CD8-positive, alpha-beta memory T cell (primary cell): ENCODE measurements at regions not wholly inside any gene's neighbourhood (a gene's known extent, or its start where the extent isn't known, plus 50 kb on each side); places are given as distances from the start of the nearest gene placed in this dataset.

Experiments
- CTCF ChIA-PET: fragments of 350-600 bp; sonication (Branson Sonifier 250); formaldehyde crosslinking; loops from one replicate; lab custom pipeline; 2021; ENCODE audit warnings: antibody characterized with exemption; lab: Charles Lee
- POLR2A ChIA-PET: fragments of 350-600 bp; sonication (Branson Sonifier 250); formaldehyde crosslinking; loops from one replicate; lab custom pipeline; 2021; ENCODE audit warnings: antibody characterized with exemption; lab: Charles Lee
- DNase-seq, 5 donors: peaks; one replicate each; pipeline versions ENCODE4 v3.0.0 to v3.0.0-alpha.2; 2020 to 2022; ENCODE audit warnings: mixed read lengths in 1 of 5
- H3K27ac ChIP-seq: one replicate; pipeline ENCODE4 v1.7.0; 2013; ENCODE audit warnings: low read depth, mild to moderate bottlenecking, low read length, moderate library complexity
- H3K27me3 ChIP-seq: 2 replicates; pipeline ENCODE4 v1.7.0; 2013; ENCODE audit warnings: low read length, mild to moderate bottlenecking; ENCODE audit not compliant: insufficient read depth, poor library complexity, severe bottlenecking
- H3K36me3 ChIP-seq: 2 replicates; pipeline ENCODE4 v1.7.0; 2013; ENCODE audit warnings: mild to moderate bottlenecking, low read length, moderate library complexity; ENCODE audit not compliant: insufficient read depth
- H3K4me1 ChIP-seq: 2 replicates; pipeline ENCODE4 v1.7.0; 2013; ENCODE audit warnings: mild to moderate bottlenecking, low read length, moderate library complexity; ENCODE audit not compliant: insufficient read depth
- H3K4me3 ChIP-seq: 2 replicates; pipeline ENCODE4 v1.7.0; 2013; ENCODE audit warnings: mild to moderate bottlenecking, low read length
- H3K9me3 ChIP-seq: 2 replicates; pipeline ENCODE4 v1.7.0; 2013; ENCODE audit warnings: mild to moderate bottlenecking, low read length
- H3K27ac Mint-ChIP-seq, 8 donors: one replicate each; pipeline ENCODE4 v1.8.0; 2020 to 2021; ENCODE audit warnings: mixed read lengths in 8 of 8, mild to moderate bottlenecking in 6 of 8, inconsistent platforms in 3 of 8, moderate library complexity in 3 of 8
- H3K27me3 Mint-ChIP-seq, 2 donors: one replicate each; pipeline ENCODE4 v1.8.0; 2020 to 2021; ENCODE audit warnings: mixed read lengths in 2 of 2, mild to moderate bottlenecking in 1 of 2, moderate library complexity in 1 of 2
- H3K36me3 Mint-ChIP-seq, 3 donors: one replicate each; pipeline ENCODE4 v1.8.0; 2020 to 2021; ENCODE audit warnings: mixed read lengths in 3 of 3, inconsistent platforms in 1 of 3, mild to moderate bottlenecking in 1 of 3
- H3K4me1 Mint-ChIP-seq, 3 donors: one replicate each; pipeline ENCODE4 v1.8.0; 2020 to 2021; ENCODE audit warnings: mixed read lengths in 3 of 3, inconsistent platforms in 1 of 3, mild to moderate bottlenecking in 1 of 3
- H3K4me3 Mint-ChIP-seq, 7 donors: one replicate each; pipeline ENCODE4 v1.8.0; 2020 to 2021; ENCODE audit warnings: mixed read lengths in 7 of 7, mild to moderate bottlenecking in 6 of 7, moderate library complexity in 4 of 7, inconsistent platforms in 2 of 7
- H3K9me3 Mint-ChIP-seq, 5 donors: one replicate each; pipeline ENCODE4 v1.8.0; 2020 to 2022; ENCODE audit warnings: mixed read lengths in 5 of 5, mild to moderate bottlenecking in 3 of 5, moderate library complexity in 2 of 5, inconsistent platforms in 1 of 5

DNA sequence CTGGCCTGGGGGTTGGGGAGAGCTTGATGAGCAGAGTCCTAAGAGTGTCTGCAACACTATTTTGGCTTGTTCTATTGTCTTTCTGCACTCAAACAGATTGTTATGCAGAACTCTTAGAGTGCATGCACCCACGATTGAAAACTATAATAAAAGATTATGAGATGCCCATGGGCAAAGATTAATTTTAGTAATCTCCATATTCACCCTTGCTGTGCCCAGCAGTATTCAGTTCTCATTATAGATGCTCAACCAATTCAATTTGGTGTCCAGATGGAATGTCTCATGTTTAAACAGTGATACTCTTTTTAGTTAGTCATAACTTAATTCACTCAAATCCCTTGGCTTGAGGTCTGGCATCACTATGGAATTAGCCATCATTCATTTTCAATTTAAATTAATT, 952.5 kb downstream of the CDH8 start:
- H3K27me3 ChIP-seq: no peaks in the 10 kb centered on the region
- H3K27ac ChIP-seq: no peak overlapping the region
- no peak overlapping the region for H3K4me3 ChIP-seq
- H3K9me3 ChIP-seq: no peaks in the 10 kb centered on the region
- H3K36me3 ChIP-seq: no peaks in the 10 kb centered on the region
- H3K4me1 Mint-ChIP-seq: no peaks in the 10 kb centered on the region
- H3K27ac Mint-ChIP-seq: no peak overlapping the region
- H3K4me3 Mint-ChIP-seq: no peak overlapping the region
- H3K9me3 Mint-ChIP-seq: peaks cover 7 to 43% (median 24%) of the 10 kb centered on the region in 5 donors
- no peaks in the 10 kb centered on the region for H3K36me3 Mint-ChIP-seq
- CTCF ChIA-PET: no interaction called here
- DNase-seq: no peak
- POLR2A ChIA-PET: no interaction called here
- H3K27me3 Mint-ChIP-seq: no peaks in the 10 kb centered on the region
- no peaks in the 10 kb centered on the region for H3K4me1 ChIP-seq

- Mint-ChIP-seq H3K4me1 (no peaks in the 10 kb centered on the region), H3K4me3 (no peak overlapping the region), H3K9me3 (peaks cover 11 to 33% (median 20%) of the 10 kb centered on the region in 5 donors), H3K36me3 (no peaks in the 10 kb centered on the region), H3K27me3 (no peaks in the 10 kb centered on the region), H3K27ac (no peak overlapping the region)
- Histone ChIP-seq H3K27ac (no peak overlapping the region), H3K36me3 (no peaks in the 10 kb centered on the region), H3K4me1 (no peaks in the 10 kb centered on the region), H3K9me3 (peaks cover 4% of the 10 kb centered on the region), H3K27me3 (no peaks in the 10 kb centered on the region), H3K4me3 (no peak overlapping the region)
- no peak for DNase-seq
- CTCF ChIA-PET: no interaction called here
- POLR2A ChIA-PET: no interaction called here
These were observed 961.9 kb downstream of the CDH8 start for GRCh38 chr16:61074324-61074723.

- Mint-ChIP-seq H3K27ac (no peak overlapping the region), H3K4me3 (no peak overlapping the region), H3K9me3 (peaks cover 15 to 42% (median 32%) of the 10 kb centered on the region in 5 donors), H3K36me3 (no peaks in the 10 kb centered on the region), H3K4me1 (no peaks in the 10 kb centered on the region), H3K27me3 (no peaks in the 10 kb centered on the region)
- Histone ChIP-seq H3K4me1 (no peaks in the 10 kb centered on the region), H3K27ac (no peak overlapping the region), H3K9me3 (no peaks in the 10 kb centered on the region), H3K27me3 (no peaks in the 10 kb centered on the region), H3K36me3 (no peaks in the 10 kb centered on the region), H3K4me3 (no peak overlapping the region)
- POLR2A ChIA-PET: no interaction called here
- CTCF ChIA-PET: no interaction called here
- DNase-seq: no peak
These were observed 978.6 kb downstream of the CDH8 start for GRCh38 chr16:61057635-61058034.

DNA sequence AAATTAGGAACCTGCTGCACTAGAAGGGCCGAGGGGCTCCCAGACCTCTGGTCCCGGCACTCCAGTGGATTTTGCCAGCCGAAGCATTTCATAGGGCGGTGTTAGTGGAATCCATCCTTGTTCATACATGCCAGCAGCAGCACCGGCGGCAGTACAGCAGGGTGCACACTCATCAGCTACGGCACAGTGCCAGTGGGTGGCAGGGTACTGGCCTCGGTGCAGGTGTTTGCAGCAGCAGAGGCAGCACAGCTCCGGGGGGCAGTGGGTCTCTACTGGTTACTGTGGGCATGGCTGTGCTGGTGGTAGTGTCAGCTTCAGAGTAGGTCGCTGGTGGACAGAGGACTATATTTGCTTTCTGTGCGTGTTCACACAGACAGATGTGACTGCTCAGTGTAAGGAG, 985.7 kb downstream of the CDH8 start:
- H3K4me1 Mint-ChIP-seq: no peaks in the 10 kb centered on the region
- Histone ChIP-seq H3K4me1 (no peaks in the 10 kb centered on the region), H3K36me3 (no peaks in the 10 kb centered on the region), H3K4me3 (no peak overlapping the region), H3K27ac (no peak overlapping the region), H3K9me3 (no peaks in the 10 kb centered on the region), H3K27me3 (no peaks in the 10 kb centered on the region)
- no peaks in the 10 kb centered on the region for H3K27me3 Mint-ChIP-seq
- no peaks in the 10 kb centered on the region for H3K36me3 Mint-ChIP-seq
- no peak overlapping the region for H3K4me3 Mint-ChIP-seq
- peaks cover 11 to 40% (median 38%) of the 10 kb centered on the region in 5 donors for H3K9me3 Mint-ChIP-seq
- no peak for DNase-seq
- POLR2A ChIA-PET: no interaction called here
- CTCF ChIA-PET: no interaction called here
- no peak overlapping the region for H3K27ac Mint-ChIP-seq

DNA sequence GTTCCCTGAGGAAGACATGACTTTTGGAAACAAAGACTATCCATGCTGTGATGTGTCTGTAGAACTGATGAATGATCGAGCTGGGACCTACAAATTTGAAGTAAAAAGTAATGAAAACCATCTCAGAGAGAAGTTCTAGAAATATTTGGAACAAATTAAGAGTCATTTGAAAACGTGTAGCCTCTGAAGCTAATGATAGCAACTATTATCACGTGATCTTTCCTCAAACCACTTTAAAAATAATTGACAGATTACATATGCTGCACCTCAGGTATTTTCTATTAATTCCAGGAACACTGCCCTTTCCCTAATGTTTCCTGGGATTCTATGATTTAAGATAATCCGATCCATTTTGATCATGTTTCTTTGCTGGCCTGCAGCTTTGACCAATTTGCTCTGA, 990.3 kb downstream of the CDH8 start:
- H3K27ac Mint-ChIP-seq: no peak overlapping the region
- H3K27ac ChIP-seq: no peak overlapping the region
- no peaks in the 10 kb centered on the region for H3K27me3 ChIP-seq
- H3K4me1 ChIP-seq: no peaks in the 10 kb centered on the region
- no peaks in the 10 kb centered on the region for H3K9me3 ChIP-seq
- H3K4me3 ChIP-seq: no peak overlapping the region
- H3K36me3 ChIP-seq: no peaks in the 10 kb centered on the region
- H3K4me3 Mint-ChIP-seq: no peak overlapping the region
- DNase-seq: no peak
- H3K27me3 Mint-ChIP-seq: no peaks in the 10 kb centered on the region
- ChIA-PET CTCF (no interaction called here), POLR2A (no interaction called here)
- H3K36me3 Mint-ChIP-seq: no peaks in the 10 kb centered on the region
- H3K4me1 Mint-ChIP-seq: no peaks in the 10 kb centered on the region
- H3K9me3 Mint-ChIP-seq: peaks cover 5 to 57% (median 32%) of the 10 kb centered on the region in 5 donors

- Histone ChIP-seq H3K27ac (no peak overlapping the region), H3K4me3 (no peak overlapping the region), H3K27me3 (no peaks in the 10 kb centered on the region), H3K9me3 (no peaks in the 10 kb centered on the region), H3K36me3 (no peaks in the 10 kb centered on the region), H3K4me1 (no peaks in the 10 kb centered on the region)
- Mint-ChIP-seq H3K4me1 (no peaks in the 10 kb centered on the region), H3K36me3 (no peaks in the 10 kb centered on the region), H3K9me3 (peaks cover 7 to 48% (median 20%) of the 10 kb centered on the region in 5 donors), H3K4me3 (no peak overlapping the region), H3K27me3 (no peaks in the 10 kb centered on the region), H3K27ac (no peak overlapping the region)
- no peak for DNase-seq
- ChIA-PET POLR2A (no interaction called here), CTCF (no interaction called here)
These were observed 993.5 kb downstream of the CDH8 start for GRCh38 chr16:61042737-61043136.

DNA sequence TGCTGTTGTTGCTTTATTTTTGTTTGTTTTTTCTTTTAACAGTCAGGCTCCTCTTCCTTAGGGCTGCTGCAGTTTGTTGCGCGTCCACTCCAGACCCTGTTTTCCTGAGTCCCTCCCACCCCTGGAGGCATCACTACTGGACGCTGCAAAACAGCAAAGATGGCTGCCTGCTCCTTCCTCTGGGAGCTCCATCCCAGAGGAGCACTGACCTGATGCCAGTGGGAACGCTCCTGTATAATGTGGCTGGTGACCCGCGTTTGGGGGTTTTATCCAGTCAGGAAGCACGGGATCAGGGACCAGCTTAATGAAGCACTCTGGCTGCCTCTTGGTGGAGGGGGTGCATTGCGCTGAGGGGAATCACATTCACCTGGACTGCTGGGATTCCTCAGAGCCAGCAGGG, 1005.6 kb downstream of the CDH8 start:
- H3K4me1 ChIP-seq: no peaks in the 10 kb centered on the region
- Mint-ChIP-seq H3K9me3 (peaks cover 9 to 35% (median 14%) of the 10 kb centered on the region in 5 donors), H3K36me3 (no peaks in the 10 kb centered on the region), H3K27ac (no peak overlapping the region), H3K4me1 (no peaks in the 10 kb centered on the region), H3K4me3 (no peak overlapping the region), H3K27me3 (peaks cover 0 to 1% of the 10 kb centered on the region in 2 donors)
- DNase-seq: no peak
- ChIA-PET POLR2A (no interaction called here), CTCF (no interaction called here)
- no peaks in the 10 kb centered on the region for H3K9me3 ChIP-seq
- no peaks in the 10 kb centered on the region for H3K36me3 ChIP-seq
- H3K27ac ChIP-seq: no peak overlapping the region
- H3K27me3 ChIP-seq: no peaks in the 10 kb centered on the region
- H3K4me3 ChIP-seq: no peak overlapping the region

- ChIA-PET CTCF (no interaction called here), POLR2A (no interaction called here)
- DNase-seq: no peak
- no peaks in the 10 kb centered on the region for H3K27me3 Mint-ChIP-seq
- H3K4me3 Mint-ChIP-seq: no peak overlapping the region
- H3K27me3 ChIP-seq: no peaks in the 10 kb centered on the region
- no peaks in the 10 kb centered on the region for H3K36me3 ChIP-seq
- H3K4me3 ChIP-seq: no peak overlapping the region
- no peaks in the 10 kb centered on the region for H3K9me3 ChIP-seq
- H3K27ac ChIP-seq: no peak overlapping the region
- H3K27ac Mint-ChIP-seq: no peak overlapping the region
- H3K36me3 Mint-ChIP-seq: no peaks in the 10 kb centered on the region
- H3K9me3 Mint-ChIP-seq: peaks cover 19 to 47% (median 22%) of the 10 kb centered on the region in 5 donors
- H3K4me1 Mint-ChIP-seq: no peaks in the 10 kb centered on the region
- no peaks in the 10 kb centered on the region for H3K4me1 ChIP-seq
These were observed 1011.9 kb downstream of the CDH8 start for GRCh38 chr16:61024180-61024900.
